ENCODE measurements at regions not wholly inside any gene's neighbourhood (a gene's known extent, or its start where the extent isn't known, plus 50 kb on each side); places are given as distances from the start of the nearest gene placed in this dataset.
"Not testable (repeated sequence)": the region's sequence is repeated elsewhere in the genome, so short reads cannot be mapped to it uniquely, and the experiment has no call there.

GRCh38 chr4:112952313-112952700, 97.1 kb upstream of the ANK2 start:
- DNase-seq = no peak

GRCh38 chr4:112953262-112953661, 96.2 kb upstream of the ANK2 start:
- no peak for DNase-seq

- no peak for DNase-seq
Observed at GRCh38 chr4:112954286-112954685, 95.2 kb upstream of the ANK2 start.

- DNase-seq = no peak
Observed at GRCh38 chr4:112956484-112956896, 93.0 kb upstream of the ANK2 start.

- DNase-seq = not testable (repeated sequence)
Observed at GRCh38 chr4:112957764-112958163, 91.7 kb upstream of the ANK2 start.

GRCh38 chr4:112966701-112967488, 82.6 kb upstream of the ANK2 start:
- DNase-seq = no peak

GRCh38 chr4:112968451-112969159, 80.8 kb upstream of the ANK2 start:
- DNase-seq = no peak

- no peak for DNase-seq
Observed at GRCh38 chr4:112970903-112971302, 78.5 kb upstream of the ANK2 start.

- no peak for DNase-seq
Observed at GRCh38 chr4:112973750-112974251, 75.7 kb upstream of the ANK2 start.

GRCh38 chr4:112975567-112976355, 73.7 kb upstream of the ANK2 start:
- DNase-seq = no peak

- no peak for DNase-seq
Observed at GRCh38 chr4:112978691-112979472, 70.6 kb upstream of the ANK2 start.

GRCh38 chr4:112979881-112980421, 69.5 kb upstream of the ANK2 start:
- no peak for DNase-seq

GRCh38 chr4:112982680-112983079, 66.8 kb upstream of the ANK2 start:
- DNase-seq = no peak

GRCh38 chr4:112994732-112995464, 54.6 kb upstream of the ANK2 start:
- no peak for DNase-seq
